ENCODE measurements at regions not wholly inside any gene's neighbourhood (a gene's known extent, or its start where the extent isn't known, plus 50 kb on each side); places are given as distances from the start of the nearest gene placed in this dataset.
"Not testable (repeated sequence)": the region's sequence is repeated elsewhere in the genome, so short reads cannot be mapped to it uniquely, and the experiment has no call there.

- not testable (repeated sequence) for H3K36me3 ChIP-seq (ENCODE audit: control insufficient read depth, insufficient read depth, low read length); DNase-seq; H3K4me1 ChIP-seq (ENCODE audit: control insufficient read depth, insufficient read depth, low read length); H3K4me3 ChIP-seq (ENCODE audit: low read length); H3K27ac ChIP-seq (ENCODE audit: low read length); H3K27me3 ChIP-seq (ENCODE audit: control insufficient read depth, insufficient read depth, low read length); H3K9me3 ChIP-seq (ENCODE audit: control insufficient read depth, low read depth, low read length)
- WGBS (ENCODE audit: insufficient coverage, low lambda C conversion rate) = no CpG with 5 or more reads among the region's 2 CpGs
These were observed 2027.3 kb downstream of the PCDH9 start for GRCh38 chr13:65202845-65203244.

- 60% methylated on average over 1 of the region's 3 CpGs for WGBS (ENCODE audit: insufficient coverage, low lambda C conversion rate)
- H3K27ac ChIP-seq (ENCODE audit: low read length) = no peak overlapping the region
- no peaks in the 10 kb centered on the region for H3K4me1 ChIP-seq (ENCODE audit: control insufficient read depth, insufficient read depth, low read length)
- H3K27me3 ChIP-seq (ENCODE audit: control insufficient read depth, insufficient read depth, low read length) = no peaks in the 10 kb centered on the region
- H3K4me3 ChIP-seq (ENCODE audit: low read length) = no peak overlapping the region
- DNase-seq = no peak
- no peaks in the 10 kb centered on the region for H3K36me3 ChIP-seq (ENCODE audit: control insufficient read depth, insufficient read depth, low read length)
- H3K9me3 ChIP-seq (ENCODE audit: control insufficient read depth, low read depth, low read length) = no peaks in the 10 kb centered on the region
These were observed 2041.4 kb downstream of the PCDH9 start for GRCh38 chr13:65188721-65189120.

GRCh38 chr13:65168026-65168425, 2062.1 kb downstream of the PCDH9 start:
- DNase-seq = no peak
- H3K36me3 ChIP-seq (ENCODE audit: control insufficient read depth, insufficient read depth, low read length) = no peaks in the 10 kb centered on the region
- H3K27ac ChIP-seq (ENCODE audit: low read length) = no peak overlapping the region
- WGBS (ENCODE audit: insufficient coverage, low lambda C conversion rate) = 97% methylated on average over 3 of the region's 3 CpGs
- no peaks in the 10 kb centered on the region for H3K9me3 ChIP-seq (ENCODE audit: control insufficient read depth, low read depth, low read length)
- no peaks in the 10 kb centered on the region for H3K4me1 ChIP-seq (ENCODE audit: control insufficient read depth, insufficient read depth, low read length)
- no peaks in the 10 kb centered on the region for H3K27me3 ChIP-seq (ENCODE audit: control insufficient read depth, insufficient read depth, low read length)
- H3K4me3 ChIP-seq (ENCODE audit: low read length) = no peak overlapping the region

- no peaks in the 10 kb centered on the region for H3K36me3 ChIP-seq (ENCODE audit: control insufficient read depth, insufficient read depth, low read length)
- 100% methylated on average over 2 of the region's 3 CpGs for WGBS (ENCODE audit: insufficient coverage, low lambda C conversion rate)
- DNase-seq = no peak
- H3K27ac ChIP-seq (ENCODE audit: low read length) = no peak overlapping the region
- H3K27me3 ChIP-seq (ENCODE audit: control insufficient read depth, insufficient read depth, low read length) = no peaks in the 10 kb centered on the region
- H3K9me3 ChIP-seq (ENCODE audit: control insufficient read depth, low read depth, low read length) = no peaks in the 10 kb centered on the region
- no peaks in the 10 kb centered on the region for H3K4me1 ChIP-seq (ENCODE audit: control insufficient read depth, insufficient read depth, low read length)
- no peak overlapping the region for H3K4me3 ChIP-seq (ENCODE audit: low read length)
These were observed 2063.5 kb downstream of the PCDH9 start for GRCh38 chr13:65166675-65167074.

- 42% methylated on average over 2 of the region's 3 CpGs for WGBS (ENCODE audit: insufficient coverage, low lambda C conversion rate)
- no peaks in the 10 kb centered on the region for H3K9me3 ChIP-seq (ENCODE audit: control insufficient read depth, low read depth, low read length)
- no peak for DNase-seq
- H3K27ac ChIP-seq (ENCODE audit: low read length) = no peak overlapping the region
- H3K4me1 ChIP-seq (ENCODE audit: control insufficient read depth, insufficient read depth, low read length) = no peaks in the 10 kb centered on the region
- no peak overlapping the region for H3K4me3 ChIP-seq (ENCODE audit: low read length)
- H3K27me3 ChIP-seq (ENCODE audit: control insufficient read depth, insufficient read depth, low read length) = no peaks in the 10 kb centered on the region
- no peaks in the 10 kb centered on the region for H3K36me3 ChIP-seq (ENCODE audit: control insufficient read depth, insufficient read depth, low read length)
These were observed 2070.3 kb downstream of the PCDH9 start for GRCh38 chr13:65159803-65160202.

- WGBS (ENCODE audit: insufficient coverage, low lambda C conversion rate) = no CpG with 5 or more reads among the region's 2 CpGs
- no peak overlapping the region for H3K27ac ChIP-seq (ENCODE audit: low read length)
- no peaks in the 10 kb centered on the region for H3K4me1 ChIP-seq (ENCODE audit: control insufficient read depth, insufficient read depth, low read length)
- no peaks in the 10 kb centered on the region for H3K27me3 ChIP-seq (ENCODE audit: control insufficient read depth, insufficient read depth, low read length)
- DNase-seq = no peak
- no peaks in the 10 kb centered on the region for H3K36me3 ChIP-seq (ENCODE audit: control insufficient read depth, insufficient read depth, low read length)
- no peak overlapping the region for H3K4me3 ChIP-seq (ENCODE audit: low read length)
- no peaks in the 10 kb centered on the region for H3K9me3 ChIP-seq (ENCODE audit: control insufficient read depth, low read depth, low read length)
These were observed 2074.3 kb downstream of the PCDH9 start for GRCh38 chr13:65155861-65156260.

- H3K36me3 ChIP-seq (ENCODE audit: control insufficient read depth, insufficient read depth, low read length) = no peaks in the 10 kb centered on the region
- H3K4me3 ChIP-seq (ENCODE audit: low read length) = no peak overlapping the region
- no peak for DNase-seq
- WGBS (ENCODE audit: insufficient coverage, low lambda C conversion rate) = 91% methylated on average over 1 of the region's 5 CpGs
- no peaks in the 10 kb centered on the region for H3K4me1 ChIP-seq (ENCODE audit: control insufficient read depth, insufficient read depth, low read length)
- H3K27me3 ChIP-seq (ENCODE audit: control insufficient read depth, insufficient read depth, low read length) = no peaks in the 10 kb centered on the region
- H3K27ac ChIP-seq (ENCODE audit: low read length) = no peak overlapping the region
- peaks cover 2% of the 10 kb centered on the region for H3K9me3 ChIP-seq (ENCODE audit: control insufficient read depth, low read depth, low read length)
These were observed 2075.3 kb downstream of the PCDH9 start for GRCh38 chr13:65154661-65155447.

- no peak overlapping the region for H3K27ac ChIP-seq (ENCODE audit: low read length)
- DNase-seq = no peak
- H3K4me3 ChIP-seq (ENCODE audit: low read length) = no peak overlapping the region
- H3K36me3 ChIP-seq (ENCODE audit: control insufficient read depth, insufficient read depth, low read length) = no peaks in the 10 kb centered on the region
- H3K9me3 ChIP-seq (ENCODE audit: control insufficient read depth, low read depth, low read length) = peaks cover 6% of the 10 kb centered on the region
- H3K4me1 ChIP-seq (ENCODE audit: control insufficient read depth, insufficient read depth, low read length) = no peaks in the 10 kb centered on the region
- no peaks in the 10 kb centered on the region for H3K27me3 ChIP-seq (ENCODE audit: control insufficient read depth, insufficient read depth, low read length)
- WGBS (ENCODE audit: insufficient coverage, low lambda C conversion rate) = no CpG with 5 or more reads among the region's 37 CpGs
These were observed 2080.4 kb downstream of the PCDH9 start for GRCh38 chr13:65149687-65150086.

GRCh38 chr13:65143920-65144319, 2086.2 kb downstream of the PCDH9 start:
- no peaks in the 10 kb centered on the region for H3K27me3 ChIP-seq (ENCODE audit: control insufficient read depth, insufficient read depth, low read length)
- no peak overlapping the region for H3K4me3 ChIP-seq (ENCODE audit: low read length)
- no peaks in the 10 kb centered on the region for H3K4me1 ChIP-seq (ENCODE audit: control insufficient read depth, insufficient read depth, low read length)
- no peaks in the 10 kb centered on the region for H3K9me3 ChIP-seq (ENCODE audit: control insufficient read depth, low read depth, low read length)
- no peak overlapping the region for H3K27ac ChIP-seq (ENCODE audit: low read length)
- WGBS (ENCODE audit: insufficient coverage, low lambda C conversion rate) = no CpG with 5 or more reads among the region's 3 CpGs
- no peaks in the 10 kb centered on the region for H3K36me3 ChIP-seq (ENCODE audit: control insufficient read depth, insufficient read depth, low read length)
- no peak for DNase-seq

GRCh38 chr13:65133094-65133493, 2097.0 kb downstream of the PCDH9 start:
- WGBS (ENCODE audit: insufficient coverage, low lambda C conversion rate) = 82% methylated on average over 4 of the region's 7 CpGs
- no peaks in the 10 kb centered on the region for H3K9me3 ChIP-seq (ENCODE audit: control insufficient read depth, low read depth, low read length)
- H3K27ac ChIP-seq (ENCODE audit: low read length) = no peak overlapping the region
- no peaks in the 10 kb centered on the region for H3K27me3 ChIP-seq (ENCODE audit: control insufficient read depth, insufficient read depth, low read length)
- no peak overlapping the region for H3K4me3 ChIP-seq (ENCODE audit: low read length)
- H3K36me3 ChIP-seq (ENCODE audit: control insufficient read depth, insufficient read depth, low read length) = no peaks in the 10 kb centered on the region
- H3K4me1 ChIP-seq (ENCODE audit: control insufficient read depth, insufficient read depth, low read length) = no peaks in the 10 kb centered on the region
- no peak for DNase-seq

GRCh38 chr13:65125236-65125635, 2104.9 kb downstream of the PCDH9 start:
- no peaks in the 10 kb centered on the region for H3K27me3 ChIP-seq (ENCODE audit: control insufficient read depth, insufficient read depth, low read length)
- no peak for DNase-seq
- H3K4me1 ChIP-seq (ENCODE audit: control insufficient read depth, insufficient read depth, low read length) = no peaks in the 10 kb centered on the region
- H3K9me3 ChIP-seq (ENCODE audit: control insufficient read depth, low read depth, low read length) = no peaks in the 10 kb centered on the region
- no peaks in the 10 kb centered on the region for H3K36me3 ChIP-seq (ENCODE audit: control insufficient read depth, insufficient read depth, low read length)
- H3K4me3 ChIP-seq (ENCODE audit: low read length) = no peak overlapping the region
- 40% methylated on average over 1 of the region's 1 CpG for WGBS (ENCODE audit: insufficient coverage, low lambda C conversion rate)
- H3K27ac ChIP-seq (ENCODE audit: low read length) = no peak overlapping the region
